Progenitor cell of endocrine pancreas (in vitro differentiated cells): ENCODE measurements at regions not wholly inside any gene's neighbourhood (a gene's known extent, or its start where the extent isn't known, plus 50 kb on each side); places are given as distances from the start of the nearest gene placed in this dataset.

ENCODE experiments used
- DNase-seq: peaks from one replicate; pipeline ENCODE4 v3.0.0; 2021; ENCODE audit warnings: low spot score; ENCODE audit not compliant: unreplicated experiment
- H3K27ac Mint-ChIP-seq: 2 replicates; pipeline ENCODE4 v1.8.0; 2021; ENCODE audit warnings: mild to moderate bottlenecking, moderate library complexity, mixed read lengths
- H3K27me3 Mint-ChIP-seq: 2 replicates; pipeline ENCODE4 v1.8.0; 2021; ENCODE audit warnings: mixed read lengths
- H3K36me3 Mint-ChIP-seq: 2 replicates; pipeline ENCODE4 v1.8.0; 2022; ENCODE audit warnings: mixed read lengths; ENCODE audit not compliant: insufficient read depth
- H3K4me1 Mint-ChIP-seq: 2 replicates; pipeline ENCODE4 v1.8.0; 2021; ENCODE audit warnings: low read depth, mixed read lengths
- H3K4me3 Mint-ChIP-seq: 2 replicates; pipeline ENCODE4 v1.8.0; 2021; ENCODE audit warnings: low read depth, mild to moderate bottlenecking, moderate library complexity, mixed read lengths
- H3K9me3 Mint-ChIP-seq: 2 replicates; pipeline ENCODE4 v1.8.0; 2021; ENCODE audit warnings: low read depth, mixed read lengths
- TF ChIP-seq, protein P1 (sequence below): fragments of 200-600 bp; sonication (generic); IDR thresholded peaks from one replicate; pipeline ENCODE4 v1.5.0; 2021; ENCODE audit warnings: antibody characterized with exemption, mild to moderate bottlenecking; ENCODE audit not compliant: unreplicated experiment

GRCh38 chr7:24200407-24200966 lies 83.5 kb upstream of the NPY start:
- Mint-ChIP-seq H3K9me3 (no peaks in the 10 kb centered on the region), H3K36me3 (no peaks in the 10 kb centered on the region), H3K27me3 (no peaks in the 10 kb centered on the region), H3K27ac (no peak overlapping the region), H3K4me1 (peaks cover 4% of the 10 kb centered on the region), H3K4me3 (no peak overlapping the region)
- no peak for DNase-seq
- TF ChIP-seq, protein P1, sequence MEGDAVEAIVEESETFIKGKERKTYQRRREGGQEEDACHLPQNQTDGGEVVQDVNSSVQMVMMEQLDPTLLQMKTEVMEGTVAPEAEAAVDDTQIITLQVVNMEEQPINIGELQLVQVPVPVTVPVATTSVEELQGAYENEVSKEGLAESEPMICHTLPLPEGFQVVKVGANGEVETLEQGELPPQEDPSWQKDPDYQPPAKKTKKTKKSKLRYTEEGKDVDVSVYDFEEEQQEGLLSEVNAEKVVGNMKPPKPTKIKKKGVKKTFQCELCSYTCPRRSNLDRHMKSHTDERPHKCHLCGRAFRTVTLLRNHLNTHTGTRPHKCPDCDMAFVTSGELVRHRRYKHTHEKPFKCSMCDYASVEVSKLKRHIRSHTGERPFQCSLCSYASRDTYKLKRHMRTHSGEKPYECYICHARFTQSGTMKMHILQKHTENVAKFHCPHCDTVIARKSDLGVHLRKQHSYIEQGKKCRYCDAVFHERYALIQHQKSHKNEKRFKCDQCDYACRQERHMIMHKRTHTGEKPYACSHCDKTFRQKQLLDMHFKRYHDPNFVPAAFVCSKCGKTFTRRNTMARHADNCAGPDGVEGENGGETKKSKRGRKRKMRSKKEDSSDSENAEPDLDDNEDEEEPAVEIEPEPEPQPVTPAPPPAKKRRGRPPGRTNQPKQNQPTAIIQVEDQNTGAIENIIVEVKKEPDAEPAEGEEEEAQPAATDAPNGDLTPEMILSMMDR: no peak

GRCh38 chr7:24201226-24201625 lies 82.8 kb upstream of the NPY start:
- Mint-ChIP-seq H3K9me3 (no peaks in the 10 kb centered on the region), H3K36me3 (no peaks in the 10 kb centered on the region), H3K27me3 (no peaks in the 10 kb centered on the region), H3K4me3 (no peak overlapping the region), H3K4me1 (peaks cover 4% of the 10 kb centered on the region), H3K27ac (no peak overlapping the region)
- no peak for DNase-seq
- TF ChIP-seq, protein P1: no peak

GRCh38 chr7:24212073-24212472 lies 71.9 kb upstream of the NPY start:
- H3K27me3 Mint-ChIP-seq: no peaks in the 10 kb centered on the region

GRCh38 chr7:24213311-24213710 lies 70.7 kb upstream of the NPY start:
- H3K4me1 Mint-ChIP-seq: peaks cover 3% of the 10 kb centered on the region
- no peaks in the 10 kb centered on the region for H3K9me3 Mint-ChIP-seq
- TF ChIP-seq, protein P1: no peak
- H3K36me3 Mint-ChIP-seq: no peaks in the 10 kb centered on the region
- no peaks in the 10 kb centered on the region for H3K27me3 Mint-ChIP-seq
- DNase-seq: no peak
- no peak overlapping the region for H3K4me3 Mint-ChIP-seq
- no peak overlapping the region for H3K27ac Mint-ChIP-seq

More at GRCh38 chr7:24212073-24212472, 71.9 kb upstream of the NPY start:
- no peak overlapping the region for H3K4me3 Mint-ChIP-seq
- no peak for DNase-seq
- no peaks in the 10 kb centered on the region for H3K9me3 Mint-ChIP-seq
- H3K36me3 Mint-ChIP-seq: no peaks in the 10 kb centered on the region
- peaks cover 3% of the 10 kb centered on the region for H3K4me1 Mint-ChIP-seq
- TF ChIP-seq, protein P1: no peak
- H3K27ac Mint-ChIP-seq: no peak overlapping the region

GRCh38 chr7:24214670-24215069 lies 69.3 kb upstream of the NPY start:
- Mint-ChIP-seq H3K27ac (no peak overlapping the region), H3K27me3 (no peaks in the 10 kb centered on the region), H3K4me3 (no peak overlapping the region), H3K9me3 (no peaks in the 10 kb centered on the region), H3K36me3 (no peaks in the 10 kb centered on the region), H3K4me1 (peaks cover 3% of the 10 kb centered on the region)
- DNase-seq: no peak
- TF ChIP-seq, protein P1: no peak
